Thyroid gland (tissue), 4 donors: ENCODE measurements at regions not wholly inside any gene's neighbourhood (a gene's known extent, or its start where the extent isn't known, plus 50 kb on each side); places are given as distances from the start of the nearest gene placed in this dataset.

Experiments
- POLR2A ChIP-seq, 2 donors: fragments of 450-650 bp; IDR thresholded peaks; one replicate each; pipeline ENCODE4 v1.6.1; 2017; ENCODE audit warnings: antibody characterized with exemption in 2 of 2, mild to moderate bottlenecking in 2 of 2, moderate library complexity in 1 of 2
- TF ChIP-seq, protein P1 (sequence below), 6 experiments: fragments of 200-600 bp in 3 of 6; fragments of 450-650 bp in 3 of 6; sonication (generic) in 3 of 6; IDR thresholded peaks; one replicate each; pipeline ENCODE4 v1.5.1; 2016 to 2019; ENCODE audit warnings: antibody characterized with exemption in 6 of 6, mild to moderate bottlenecking in 2 of 6, inconsistent platforms in 1 of 6, moderate library complexity in 1 of 6

DNA sequence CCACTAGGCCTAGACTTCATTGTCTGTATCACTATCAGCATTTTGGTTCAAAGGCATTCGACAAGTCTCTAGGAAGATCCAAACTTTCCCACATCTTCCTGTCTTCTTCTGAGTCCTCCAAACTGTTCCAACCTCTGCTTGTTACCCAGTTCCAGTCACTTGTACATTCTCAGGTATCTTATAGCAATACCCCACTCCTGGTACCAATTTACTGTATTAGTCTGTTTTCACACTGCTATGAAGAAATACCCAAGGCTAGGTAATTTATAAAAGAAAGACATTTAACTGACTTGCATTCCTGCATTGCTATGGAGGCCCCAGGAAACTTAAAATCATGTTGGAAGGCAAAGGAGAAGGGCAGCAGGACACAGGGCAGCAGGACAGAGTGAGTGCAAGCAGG is 293.9 kb downstream of the ARAP2 start:
- TF ChIP-seq POLR2A (IDR thresholded peaks at IDR 0.05), result no peak
- TF ChIP-seq, protein P1, sequence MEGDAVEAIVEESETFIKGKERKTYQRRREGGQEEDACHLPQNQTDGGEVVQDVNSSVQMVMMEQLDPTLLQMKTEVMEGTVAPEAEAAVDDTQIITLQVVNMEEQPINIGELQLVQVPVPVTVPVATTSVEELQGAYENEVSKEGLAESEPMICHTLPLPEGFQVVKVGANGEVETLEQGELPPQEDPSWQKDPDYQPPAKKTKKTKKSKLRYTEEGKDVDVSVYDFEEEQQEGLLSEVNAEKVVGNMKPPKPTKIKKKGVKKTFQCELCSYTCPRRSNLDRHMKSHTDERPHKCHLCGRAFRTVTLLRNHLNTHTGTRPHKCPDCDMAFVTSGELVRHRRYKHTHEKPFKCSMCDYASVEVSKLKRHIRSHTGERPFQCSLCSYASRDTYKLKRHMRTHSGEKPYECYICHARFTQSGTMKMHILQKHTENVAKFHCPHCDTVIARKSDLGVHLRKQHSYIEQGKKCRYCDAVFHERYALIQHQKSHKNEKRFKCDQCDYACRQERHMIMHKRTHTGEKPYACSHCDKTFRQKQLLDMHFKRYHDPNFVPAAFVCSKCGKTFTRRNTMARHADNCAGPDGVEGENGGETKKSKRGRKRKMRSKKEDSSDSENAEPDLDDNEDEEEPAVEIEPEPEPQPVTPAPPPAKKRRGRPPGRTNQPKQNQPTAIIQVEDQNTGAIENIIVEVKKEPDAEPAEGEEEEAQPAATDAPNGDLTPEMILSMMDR (IDR thresholded peaks at IDR 0.05), result no peak
